Neural cell (in vitro differentiated cells): ENCODE measurements at regions not wholly inside any gene's neighbourhood (a gene's known extent, or its start where the extent isn't known, plus 50 kb on each side); places are given as distances from the start of the nearest gene placed in this dataset.

ENCODE experiments used
- H2AFZ ChIP-seq: fragments of 200-600, 300-800 bp; sonication (generic), shearing (Covaris generic); 2 replicates; pipeline ENCODE4 v1.6.0; 2014; ENCODE audit warnings: low read depth, mild to moderate bottlenecking, antibody characterized with exemption, low read length, moderate library complexity
- H3F3A ChIP-seq: fragments of 200-600 bp; shearing (Covaris generic); 2 replicates; pipeline ENCODE4 v1.6.1; 2016; ENCODE audit warnings: mild to moderate bottlenecking, moderate library complexity, mixed read lengths, antibody characterized with exemption, low read length; ENCODE audit not compliant: insufficient read depth, poor library complexity, severe bottlenecking
- H3K27ac ChIP-seq: fragments of 200-600, 300-800 bp; sonication (generic), shearing (Covaris generic); 2 replicates; pipeline ENCODE4 v1.5.1; 2014; ENCODE audit warnings: mild to moderate bottlenecking, low read length, moderate library complexity
- H3K27me3 ChIP-seq: fragments of 300-800, 200-600 bp; sonication (generic), shearing (Covaris generic); 2 replicates; pipeline ENCODE4 v1.6.0; 2014; ENCODE audit warnings: mild to moderate bottlenecking, low read depth, low read length, moderate library complexity; ENCODE audit not compliant: insufficient read depth
- H3K36me3 ChIP-seq: fragments of 300-800, 200-600 bp; sonication (generic), shearing (Covaris generic); 2 replicates; pipeline ENCODE4 v1.5.1; 2014; ENCODE audit warnings: mild to moderate bottlenecking, antibody characterized with exemption, low read length, moderate library complexity; ENCODE audit not compliant: insufficient read depth
- H3K4me2 ChIP-seq: fragments of 300-800, 200-600 bp; sonication (generic), shearing (Covaris generic); 2 replicates; pipeline ENCODE4 v1.6.0; 2014; ENCODE audit warnings: mild to moderate bottlenecking, low read length
- H3K4me3 ChIP-seq: fragments of 300-800, 200-600 bp; sonication (generic), shearing (Covaris generic); 2 replicates; pipeline ENCODE4 v1.5.1; 2014; ENCODE audit warnings: mild to moderate bottlenecking, low read length, moderate library complexity
- H3K79me2 ChIP-seq: fragments of 200-600 bp; shearing (Covaris generic); replicated peaks from 2 replicates; pipeline ENCODE4 v1.6.0; 2014; ENCODE audit warnings: mild to moderate bottlenecking, low read length, moderate library complexity; ENCODE audit not compliant: insufficient read depth
- H3K9ac ChIP-seq: fragments of 300-800, 200-600 bp; sonication (generic), shearing (Covaris generic); 2 replicates; pipeline ENCODE4 v1.6.1; 2016; ENCODE audit warnings: mild to moderate bottlenecking, low read length, mixed read lengths
- H3K9me2 ChIP-seq: fragments of 200-600 bp; shearing (Covaris generic); 2 replicates; pipeline ENCODE4 v1.6.1; 2016; ENCODE audit warnings: mild to moderate bottlenecking, low read length, mixed read lengths; ENCODE audit not compliant: insufficient read depth
- H3K9me3 ChIP-seq: fragments of 200-600, 300-800 bp; sonication (generic), shearing (Covaris generic); 2 replicates; pipeline ENCODE4 v1.6.1; 2016; ENCODE audit warnings: mild to moderate bottlenecking, mixed run types, low read length, moderate library complexity, mixed read lengths
- H4K20me1 ChIP-seq: fragments of 200-600 bp; shearing (Covaris generic); 2 replicates; pipeline ENCODE4 v1.6.1; 2016; ENCODE audit warnings: mild to moderate bottlenecking, mixed run types; ENCODE audit not compliant: insufficient read depth
- CTCF ChIP-seq: fragments of 450-650 bp; IDR thresholded peaks from 2 replicates; pipeline ENCODE4 v1.5.1; 2014; ENCODE audit warnings: antibody characterized with exemption, mild to moderate bottlenecking, moderate library complexity; ENCODE audit not compliant: poor library complexity, severe bottlenecking
- EP300 ChIP-seq: fragments of 450-650 bp; conservative IDR thresholded peaks from 2 replicates; pipeline ENCODE4 v1.6.1; 2014; ENCODE audit warnings: antibody characterized with exemption, mild to moderate bottlenecking, moderate library complexity; ENCODE audit not compliant: poor library complexity, severe bottlenecking
- EZH2 ChIP-seq: fragments of 200-600, 300-800 bp; shearing (Covaris generic), sonication (generic); IDR thresholded peaks from 2 replicates; pipeline ENCODE4 v1.6.1; 2014; ENCODE audit warnings: antibody characterized with exemption, low read length, borderline replicate concordance, mild to moderate bottlenecking; ENCODE audit not compliant: insufficient read depth, poor library complexity, severe bottlenecking
- MXI1 ChIP-seq: fragments of 450-650 bp; conservative IDR thresholded peaks from 2 replicates; pipeline ENCODE4 v1.6.1; 2014; ENCODE audit warnings: antibody characterized with exemption, mild to moderate bottlenecking; ENCODE audit not compliant: poor library complexity, severe bottlenecking
- POLR2AphosphoS5 ChIP-seq: IDR thresholded peaks from 2 replicates; pipeline ENCODE4 v1.6.1; 2012
- RAD21 ChIP-seq: fragments of 450-650 bp; conservative IDR thresholded peaks from 2 replicates; pipeline ENCODE4 v1.6.1; 2014; ENCODE audit warnings: antibody characterized with exemption, mild to moderate bottlenecking, moderate library complexity
- SMC3 ChIP-seq: fragments of 450-650 bp; conservative IDR thresholded peaks from 2 replicates; pipeline ENCODE4 v1.6.1; 2014; ENCODE audit warnings: antibody characterized with exemption, mild to moderate bottlenecking, moderate library complexity; ENCODE audit not compliant: poor library complexity
- TAF1 ChIP-seq: IDR thresholded peaks from 2 replicates; pipeline ENCODE4 v1.6.1; 2012; ENCODE audit warnings: low read depth
- TF ChIP-seq, protein P1 (sequence below): IDR thresholded peaks from 2 replicates; pipeline ENCODE4 v1.6.1; 2012; ENCODE audit warnings: borderline replicate concordance

GRCh38 chr1:200483491-200484143 is 73.8 kb upstream of the ZNF281 start:
- Histone ChIP-seq H3K4me3 (no peak overlapping the region), H3K36me3 (no peaks in the 10 kb centered on the region), H3K27me3 (no peaks in the 10 kb centered on the region), H3F3A (no peaks in the 10 kb centered on the region), H2AFZ (no peak overlapping the region), H3K9ac (no peak overlapping the region), H3K9me2 (no peaks in the 10 kb centered on the region), H3K79me2 (no peaks in the 10 kb centered on the region), H3K27ac (no peak overlapping the region), H3K9me3 (no peaks in the 10 kb centered on the region), H3K4me2 (no peak overlapping the region), H4K20me1 (no peaks in the 10 kb centered on the region)
- TF ChIP-seq POLR2AphosphoS5 (no peak), MXI1 (no peak)

DNA sequence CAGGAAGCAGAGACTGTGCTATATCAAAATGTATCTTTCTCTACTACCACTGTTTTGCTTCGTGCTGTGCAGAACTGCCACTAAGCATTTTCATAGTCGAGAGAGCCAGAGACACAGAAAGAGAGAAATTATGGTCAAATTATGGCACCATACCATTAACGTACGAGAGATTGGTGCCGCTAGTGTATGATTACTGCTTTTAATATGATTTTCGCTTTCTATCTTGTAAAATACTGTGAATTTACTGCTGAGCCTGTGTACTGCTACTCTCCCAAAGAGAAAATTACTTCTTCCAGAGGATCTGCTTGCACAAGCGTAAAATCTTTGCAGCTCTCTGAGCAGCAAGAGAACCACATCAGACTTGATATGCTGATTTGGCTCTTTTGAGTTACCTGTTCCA is 71.1 kb upstream of the ZNF281 start:
- H3K36me3 ChIP-seq = no peaks in the 10 kb centered on the region
- H2AFZ ChIP-seq = no peak overlapping the region
- peak overlapping the region; percentile 2 for H3K27ac ChIP-seq
- TF ChIP-seq POLR2AphosphoS5 (peak; percentile 88), SMC3 (no peak), EP300 (no peak), MXI1 (no peak)
- TF ChIP-seq, protein P1, sequence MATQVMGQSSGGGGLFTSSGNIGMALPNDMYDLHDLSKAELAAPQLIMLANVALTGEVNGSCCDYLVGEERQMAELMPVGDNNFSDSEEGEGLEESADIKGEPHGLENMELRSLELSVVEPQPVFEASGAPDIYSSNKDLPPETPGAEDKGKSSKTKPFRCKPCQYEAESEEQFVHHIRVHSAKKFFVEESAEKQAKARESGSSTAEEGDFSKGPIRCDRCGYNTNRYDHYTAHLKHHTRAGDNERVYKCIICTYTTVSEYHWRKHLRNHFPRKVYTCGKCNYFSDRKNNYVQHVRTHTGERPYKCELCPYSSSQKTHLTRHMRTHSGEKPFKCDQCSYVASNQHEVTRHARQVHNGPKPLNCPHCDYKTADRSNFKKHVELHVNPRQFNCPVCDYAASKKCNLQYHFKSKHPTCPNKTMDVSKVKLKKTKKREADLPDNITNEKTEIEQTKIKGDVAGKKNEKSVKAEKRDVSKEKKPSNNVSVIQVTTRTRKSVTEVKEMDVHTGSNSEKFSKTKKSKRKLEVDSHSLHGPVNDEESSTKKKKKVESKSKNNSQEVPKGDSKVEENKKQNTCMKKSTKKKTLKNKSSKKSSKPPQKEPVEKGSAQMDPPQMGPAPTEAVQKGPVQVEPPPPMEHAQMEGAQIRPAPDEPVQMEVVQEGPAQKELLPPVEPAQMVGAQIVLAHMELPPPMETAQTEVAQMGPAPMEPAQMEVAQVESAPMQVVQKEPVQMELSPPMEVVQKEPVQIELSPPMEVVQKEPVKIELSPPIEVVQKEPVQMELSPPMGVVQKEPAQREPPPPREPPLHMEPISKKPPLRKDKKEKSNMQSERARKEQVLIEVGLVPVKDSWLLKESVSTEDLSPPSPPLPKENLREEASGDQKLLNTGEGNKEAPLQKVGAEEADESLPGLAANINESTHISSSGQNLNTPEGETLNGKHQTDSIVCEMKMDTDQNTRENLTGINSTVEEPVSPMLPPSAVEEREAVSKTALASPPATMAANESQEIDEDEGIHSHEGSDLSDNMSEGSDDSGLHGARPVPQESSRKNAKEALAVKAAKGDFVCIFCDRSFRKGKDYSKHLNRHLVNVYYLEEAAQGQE = no peak
- no peak overlapping the region for H3K4me3 ChIP-seq
- no peak overlapping the region for H3K9ac ChIP-seq
- no peaks in the 10 kb centered on the region for H3K27me3 ChIP-seq
- H3K79me2 ChIP-seq = no peaks in the 10 kb centered on the region
- H3F3A ChIP-seq = no peaks in the 10 kb centered on the region
- no peaks in the 10 kb centered on the region for H3K9me3 ChIP-seq
- no peaks in the 10 kb centered on the region for H4K20me1 ChIP-seq
- H3K4me2 ChIP-seq = peak overlapping the region; percentile 3
- no peaks in the 10 kb centered on the region for H3K9me2 ChIP-seq

GRCh38 chr1:200479816-200480215 is 70.0 kb upstream of the ZNF281 start:
- Histone ChIP-seq H3K27me3 (no peaks in the 10 kb centered on the region), H3K4me3 (no peak overlapping the region), H4K20me1 (no peaks in the 10 kb centered on the region), H3F3A (no peaks in the 10 kb centered on the region), H3K9me2 (no peaks in the 10 kb centered on the region), H3K4me2 (no peak overlapping the region), H3K79me2 (no peaks in the 10 kb centered on the region), H3K9ac (no peak overlapping the region), H3K36me3 (no peaks in the 10 kb centered on the region), H3K27ac (no peak overlapping the region), H2AFZ (no peak overlapping the region), H3K9me3 (no peaks in the 10 kb centered on the region)
- TF ChIP-seq TAF1 (no peak), SMC3 (no peak), EP300 (no peak), MXI1 (no peak), RAD21 (no peak), POLR2AphosphoS5 (no peak), EZH2 (no peak), CTCF (no peak)
- TF ChIP-seq, protein P1 = no peak
